Mesendoderm (in vitro differentiated cells): ENCODE measurements at regions not wholly inside any gene's neighbourhood (a gene's known extent, or its start where the extent isn't known, plus 50 kb on each side); places are given as distances from the start of the nearest gene placed in this dataset.

Experiments used
- DNase-seq: peaks from one replicate; pipeline ENCODE4 v3.0.0; 2013
- H2AK5ac ChIP-seq: 2 replicates; pipeline ENCODE4 v1.6.1; 2013; ENCODE audit warnings: low read length, inconsistent platforms
- H2BK120ac ChIP-seq: 2 replicates; pipeline ENCODE4 v1.6.1; 2013; ENCODE audit warnings: low read depth, mild to moderate bottlenecking, low read length, moderate library complexity, mixed read lengths
- H2BK15ac ChIP-seq: replicated peaks from 2 replicates; pipeline ENCODE4 v1.6.1; 2013; ENCODE audit warnings: low read depth, mild to moderate bottlenecking, moderate library complexity
- H2BK5ac ChIP-seq: 2 replicates; pipeline ENCODE4 v1.6.1; 2013; ENCODE audit warnings: low read length, inconsistent platforms
- H3K18ac ChIP-seq: 2 replicates; pipeline ENCODE4 v1.6.1; 2013; ENCODE audit warnings: mild to moderate bottlenecking, low read length, mixed read lengths
- H3K23ac ChIP-seq: one replicate; pipeline ENCODE4 v1.6.1; 2013; ENCODE audit warnings: low read length
- H3K27ac ChIP-seq: 2 replicates; pipeline ENCODE4 v1.5.1; 2013; ENCODE audit warnings: low read depth, mild to moderate bottlenecking, inconsistent platforms, low read length, moderate library complexity
- H3K27me3 ChIP-seq: 2 replicates; pipeline ENCODE4 v1.6.1; 2013; ENCODE audit warnings: low read length, control low read depth, mild to moderate bottlenecking, inconsistent platforms; ENCODE audit not compliant: insufficient read depth, poor library complexity
- H3K36me3 ChIP-seq: 2 replicates; pipeline ENCODE4 v1.6.1; 2013; ENCODE audit warnings: low read length, inconsistent platforms; ENCODE audit not compliant: control insufficient read depth, insufficient read depth
- H3K4ac ChIP-seq: one replicate; pipeline ENCODE4 v1.6.1; 2013; ENCODE audit warnings: low read depth, mild to moderate bottlenecking, low read length, moderate library complexity
- H3K4me1 ChIP-seq: 2 replicates; pipeline ENCODE4 v1.6.1; 2013; ENCODE audit warnings: low read depth, low read length, inconsistent platforms; ENCODE audit not compliant: control insufficient read depth
- H3K4me2 ChIP-seq: 2 replicates; pipeline ENCODE4 v1.6.1; 2013; ENCODE audit warnings: low read length
- H3K4me3 ChIP-seq: 2 replicates; pipeline ENCODE4 v1.5.1; 2013; ENCODE audit warnings: mild to moderate bottlenecking, low read length
- H3K56ac ChIP-seq: one replicate; pipeline ENCODE4 v1.6.1; 2013; ENCODE audit warnings: low read length
- H3K79me1 ChIP-seq: 2 replicates; pipeline ENCODE4 v1.6.1; 2013; ENCODE audit warnings: low read length, inconsistent platforms
- H3K79me2 ChIP-seq: 2 replicates; pipeline ENCODE4 v1.6.1; 2013; ENCODE audit warnings: mild to moderate bottlenecking, low read length; ENCODE audit not compliant: control insufficient read depth, insufficient read depth
- H3K9ac ChIP-seq: 2 replicates; pipeline ENCODE4 v1.6.1; 2013; ENCODE audit warnings: low read length, inconsistent platforms
- H4K5ac ChIP-seq: one replicate; pipeline ENCODE4 v1.6.1; 2013; ENCODE audit warnings: low read length
- H4K8ac ChIP-seq: one replicate; pipeline ENCODE4 v1.6.1; 2013; ENCODE audit warnings: low read depth, mild to moderate bottlenecking, control low read depth, low read length, moderate library complexity
- WGBS: extraction: QIAGEN DNeasy Blood & Tissue Kit; methylation state at CpG from one replicate; pipeline ENCODE4 v1.1.7; 2013; ENCODE audit warnings: low lambda C conversion rate, missing lambda C conversion rate; ENCODE audit not compliant: insufficient coverage; ENCODE audit errors: extremely low coverage; 5-methylcytosine and 5-hydroxymethylcytosine counted together

- Histone ChIP-seq H3K79me1 (no peaks in the 10 kb centered on the region), H3K27ac (no peak overlapping the region), H4K8ac (no peak overlapping the region), H3K56ac (no peak overlapping the region), H3K18ac (no peak overlapping the region), H3K27me3 (no peaks in the 10 kb centered on the region), H3K4ac (no peak overlapping the region), H2AK5ac (no peak overlapping the region), H3K79me2 (no peaks in the 10 kb centered on the region), H3K23ac (no peak overlapping the region), H3K4me1 (no peaks in the 10 kb centered on the region), H3K36me3 (no peaks in the 10 kb centered on the region), H2BK15ac (no peak overlapping the region), H2BK120ac (no peak overlapping the region), H3K4me3 (no peak overlapping the region), H3K9ac (no peak overlapping the region), H4K5ac (no peak overlapping the region), H2BK5ac (no peak overlapping the region), H3K4me2 (no peak overlapping the region)
- no peak for DNase-seq
These were observed 1073.9 kb upstream of the CDH2 start for GRCh38 chr18:29250843-29251242.

GRCh38 chr18:29250259-29250658 is 1073.3 kb upstream of the CDH2 start:
- Histone ChIP-seq H4K5ac (no peak overlapping the region), H3K27me3 (no peaks in the 10 kb centered on the region), H3K79me2 (no peaks in the 10 kb centered on the region), H3K4me2 (no peak overlapping the region), H3K4me1 (no peaks in the 10 kb centered on the region), H3K27ac (no peak overlapping the region), H2AK5ac (no peak overlapping the region), H3K36me3 (no peaks in the 10 kb centered on the region), H3K4ac (no peak overlapping the region), H2BK5ac (no peak overlapping the region), H2BK15ac (no peak overlapping the region), H3K4me3 (no peak overlapping the region), H4K8ac (no peak overlapping the region), H3K56ac (no peak overlapping the region), H3K23ac (no peak overlapping the region), H3K79me1 (no peaks in the 10 kb centered on the region), H3K18ac (no peak overlapping the region), H2BK120ac (no peak overlapping the region), H3K9ac (no peak overlapping the region)
- no peak for DNase-seq
- no CpG with 5 or more reads among the region's 4 CpGs for WGBS

GRCh38 chr18:29248805-29249204 is 1071.9 kb upstream of the CDH2 start:
- Histone ChIP-seq H3K23ac (no peak overlapping the region), H4K8ac (no peak overlapping the region), H3K36me3 (no peaks in the 10 kb centered on the region), H3K27me3 (no peaks in the 10 kb centered on the region), H3K9ac (no peak overlapping the region), H3K4me3 (no peak overlapping the region), H2BK15ac (no peak overlapping the region), H3K79me1 (no peaks in the 10 kb centered on the region), H2BK5ac (no peak overlapping the region), H2BK120ac (no peak overlapping the region), H3K4ac (no peak overlapping the region), H2AK5ac (no peak overlapping the region), H3K4me2 (no peak overlapping the region), H3K27ac (no peak overlapping the region), H3K18ac (no peak overlapping the region), H4K5ac (no peak overlapping the region), H3K56ac (no peak overlapping the region), H3K79me2 (no peaks in the 10 kb centered on the region), H3K4me1 (no peaks in the 10 kb centered on the region)
- no CpG with 5 or more reads among the region's 2 CpGs for WGBS
- DNase-seq, result no peak

GRCh38 chr18:29241199-29241598 is 1064.3 kb upstream of the CDH2 start:
- Histone ChIP-seq H2AK5ac (no peak overlapping the region), H3K36me3 (no peaks in the 10 kb centered on the region), H3K4ac (no peak overlapping the region), H3K18ac (no peak overlapping the region), H2BK120ac (no peak overlapping the region), H3K4me1 (no peaks in the 10 kb centered on the region), H3K27me3 (no peaks in the 10 kb centered on the region), H4K8ac (no peak overlapping the region), H3K56ac (no peak overlapping the region), H3K4me2 (no peak overlapping the region), H3K79me2 (no peaks in the 10 kb centered on the region), H3K4me3 (no peak overlapping the region), H2BK5ac (no peak overlapping the region), H4K5ac (no peak overlapping the region), H2BK15ac (no peak overlapping the region), H3K23ac (no peak overlapping the region), H3K9ac (no peak overlapping the region), H3K27ac (no peak overlapping the region), H3K79me1 (no peaks in the 10 kb centered on the region)
- no CpG with 5 or more reads among the region's 3 CpGs for WGBS
- DNase-seq, result no peak

GRCh38 chr18:29234751-29235150 is 1057.8 kb upstream of the CDH2 start:
- H3K56ac ChIP-seq, result no peak overlapping the region
- H3K4me1 ChIP-seq, result no peaks in the 10 kb centered on the region

GRCh38 chr18:29226213-29226612 is 1049.3 kb upstream of the CDH2 start:
- Histone ChIP-seq H3K4me3 (no peak overlapping the region), H2BK15ac (no peak overlapping the region), H3K18ac (no peak overlapping the region), H3K9ac (no peak overlapping the region), H3K4me1 (no peaks in the 10 kb centered on the region), H2BK5ac (no peak overlapping the region), H3K27ac (no peak overlapping the region), H3K79me2 (no peaks in the 10 kb centered on the region), H3K23ac (no peak overlapping the region), H3K27me3 (no peaks in the 10 kb centered on the region), H2AK5ac (no peak overlapping the region), H4K5ac (no peak overlapping the region), H3K79me1 (no peaks in the 10 kb centered on the region), H3K4ac (no peak overlapping the region), H2BK120ac (no peak overlapping the region), H3K4me2 (no peak overlapping the region), H3K56ac (no peak overlapping the region), H3K36me3 (no peaks in the 10 kb centered on the region), H4K8ac (no peak overlapping the region)
- no peak for DNase-seq
- no CpG with 5 or more reads among the region's 1 CpG for WGBS

More at GRCh38 chr18:29234751-29235150, 1057.8 kb upstream of the CDH2 start:
- no peaks in the 10 kb centered on the region for H3K79me1 ChIP-seq
- no peaks in the 10 kb centered on the region for H3K36me3 ChIP-seq
- no peak overlapping the region for H2BK15ac ChIP-seq
- H3K4ac ChIP-seq, result no peak overlapping the region
- H2BK120ac ChIP-seq, result no peak overlapping the region
- H3K4me2 ChIP-seq, result no peak overlapping the region
- no peak overlapping the region for H4K5ac ChIP-seq
- no peak for DNase-seq
- no peak overlapping the region for H3K4me3 ChIP-seq
- H2AK5ac ChIP-seq, result no peak overlapping the region
- H3K79me2 ChIP-seq, result no peaks in the 10 kb centered on the region
- H2BK5ac ChIP-seq, result no peak overlapping the region
- H3K9ac ChIP-seq, result no peak overlapping the region
- no peak overlapping the region for H3K23ac ChIP-seq
- H3K27me3 ChIP-seq, result no peaks in the 10 kb centered on the region
- H4K8ac ChIP-seq, result no peak overlapping the region
- no peak overlapping the region for H3K27ac ChIP-seq
- H3K18ac ChIP-seq, result no peak overlapping the region
